OCI-LY7 (cell line): ENCODE measurements at regions not wholly inside any gene's neighbourhood (a gene's known extent, or its start where the extent isn't known, plus 50 kb on each side); places are given as distances from the start of the nearest gene placed in this dataset.

ENCODE experiments used
- BruUV-seq: library from RNA; stranded (reverse); fragments of 400-500 nt; replicated peaks from 2 replicates; lab custom pipeline; 2021; lab: Mats Ljungman, UMichigan
- CTCF ChIA-PET: fragments of 300-600 bp; sonication (Branson Sonifier 250); formaldehyde crosslinking; loops from one replicate; lab custom pipeline; 2022; ENCODE audit warnings: antibody characterized with exemption; ENCODE audit not compliant: unreplicated experiment; lab: Charles Lee
- POLR2A ChIA-PET: fragments of 300-600 bp; sonication (Branson Sonifier 250); formaldehyde crosslinking; loops from one replicate; lab custom pipeline; 2022; ENCODE audit warnings: antibody characterized with exemption; lab: Charles Lee
- DNase-seq: peaks from one replicate; pipeline ENCODE4 v3.0.0-alpha.2; 2015; ENCODE audit warnings: low spot score
- H2AFZ ChIP-seq: fragments of 200-600 bp; sonication (generic), shearing (Covaris generic); 2 replicates; pipeline ENCODE4 v1.6.1; 2014; ENCODE audit warnings: mild to moderate bottlenecking, antibody characterized with exemption, low read length, moderate library complexity
- H3K27ac ChIP-seq: fragments of 200-600 bp; sonication (generic); 2 replicates; pipeline ENCODE4 v1.5.1; 2014; ENCODE audit warnings: mixed run types, low read depth, mild to moderate bottlenecking, moderate library complexity, low read length, inconsistent platforms; ENCODE audit not compliant: poor library complexity, severe bottlenecking
- H3K36me3 ChIP-seq: fragments of 200-600 bp; sonication (generic); 2 replicates; pipeline ENCODE4 v1.6.1; 2014; ENCODE audit warnings: mild to moderate bottlenecking, antibody characterized with exemption, low read length, moderate library complexity, mixed read lengths; ENCODE audit not compliant: insufficient read depth
- H3K4me1 ChIP-seq: fragments of 200-600 bp; sonication (generic); 2 replicates; pipeline ENCODE4 v1.5.1; 2014; ENCODE audit warnings: mild to moderate bottlenecking, low read length; ENCODE audit not compliant: insufficient read depth, poor library complexity, severe bottlenecking
- H3K4me2 ChIP-seq: fragments of 200-600 bp; sonication (generic); 2 replicates; pipeline ENCODE4 v1.6.1; 2014; ENCODE audit warnings: mild to moderate bottlenecking, low read length
- H3K4me3 ChIP-seq: fragments of 200-600 bp; sonication (generic); 2 replicates; pipeline ENCODE4 v1.5.1; 2014; ENCODE audit warnings: mild to moderate bottlenecking, low read depth, low read length; ENCODE audit not compliant: poor library complexity, severe bottlenecking
- H3K79me2 ChIP-seq: fragments of 200-600 bp; sonication (generic); 2 replicates; pipeline ENCODE4 v1.6.1; 2016; ENCODE audit warnings: low read depth, mild to moderate bottlenecking, low read length, moderate library complexity, mixed read lengths; ENCODE audit not compliant: insufficient read depth
- H3K9me2 ChIP-seq: fragments of 200-600 bp; sonication (generic); 2 replicates; pipeline ENCODE4 v1.6.1; 2016; ENCODE audit warnings: mild to moderate bottlenecking, low read length, mixed read lengths; ENCODE audit not compliant: insufficient read depth
- H3K9me3 ChIP-seq: fragments of 200-600 bp; sonication (generic); 2 replicates; pipeline ENCODE4 v1.6.1; 2014; ENCODE audit warnings: mild to moderate bottlenecking, mixed run types, low read length, mixed read lengths
- H4K20me1 ChIP-seq: fragments of 200-600 bp; sonication (generic); 2 replicates; pipeline ENCODE4 v1.6.1; 2014; ENCODE audit warnings: mild to moderate bottlenecking, antibody characterized with exemption, low read length, moderate library complexity, mixed read lengths; ENCODE audit not compliant: insufficient read depth
- EZH2phosphoT487 ChIP-seq: fragments of 200-600 bp; sonication (generic); IDR thresholded peaks from 2 replicates; pipeline ENCODE4 v1.6.1; 2018; ENCODE audit warnings: low read depth, borderline replicate concordance, mild to moderate bottlenecking, mixed run types, antibody characterized with exemption, low read length, moderate library complexity, mixed read lengths
- intact Hi-C: fragments of 100-400 bp; cut with micrococcal nuclease; formaldehyde crosslinking; loops from one replicate; pipeline ENCODE4 v1.10.0; 2022; ENCODE audit not compliant: unreplicated experiment
- TF ChIP-seq, protein P1 (sequence below): fragments of 200-600 bp; sonication (generic); conservative IDR thresholded peaks from 2 replicates; pipeline ENCODE4 v1.5.1; 2014; ENCODE audit warnings: mild to moderate bottlenecking, antibody characterized with exemption, low read length, moderate library complexity, mixed read lengths

DNA sequence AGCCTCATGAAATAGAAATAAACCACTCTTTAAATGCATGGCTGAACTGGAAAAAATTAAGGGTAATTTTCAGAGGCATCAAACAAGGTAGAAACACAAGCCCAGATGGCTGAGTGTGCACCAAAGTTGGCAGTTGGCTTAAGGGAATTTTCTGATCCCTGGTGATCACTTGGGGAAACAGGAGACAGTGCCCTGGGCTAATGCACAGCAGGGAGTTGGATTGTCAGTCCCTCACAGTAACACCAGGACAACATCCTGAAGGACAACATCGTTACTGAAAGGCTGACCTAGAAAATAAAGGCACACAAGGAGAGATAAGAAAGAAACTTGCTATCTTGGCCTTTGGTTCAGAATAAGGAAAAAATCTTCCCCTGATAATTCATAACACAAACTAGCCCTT is 417.0 kb downstream of the SLC4A3 start:
- H3K9me3 ChIP-seq: no peaks in the 10 kb centered on the region
- no TSS peak for BruUV-seq
- POLR2A ChIA-PET: no interaction called here
- H4K20me1 ChIP-seq: no peaks in the 10 kb centered on the region
- H3K4me1 ChIP-seq: no peaks in the 10 kb centered on the region
- no peaks in the 10 kb centered on the region for H3K79me2 ChIP-seq
- no peaks in the 10 kb centered on the region for H3K9me2 ChIP-seq
- no peak for TF ChIP-seq EZH2phosphoT487
- TF ChIP-seq, protein P1, sequence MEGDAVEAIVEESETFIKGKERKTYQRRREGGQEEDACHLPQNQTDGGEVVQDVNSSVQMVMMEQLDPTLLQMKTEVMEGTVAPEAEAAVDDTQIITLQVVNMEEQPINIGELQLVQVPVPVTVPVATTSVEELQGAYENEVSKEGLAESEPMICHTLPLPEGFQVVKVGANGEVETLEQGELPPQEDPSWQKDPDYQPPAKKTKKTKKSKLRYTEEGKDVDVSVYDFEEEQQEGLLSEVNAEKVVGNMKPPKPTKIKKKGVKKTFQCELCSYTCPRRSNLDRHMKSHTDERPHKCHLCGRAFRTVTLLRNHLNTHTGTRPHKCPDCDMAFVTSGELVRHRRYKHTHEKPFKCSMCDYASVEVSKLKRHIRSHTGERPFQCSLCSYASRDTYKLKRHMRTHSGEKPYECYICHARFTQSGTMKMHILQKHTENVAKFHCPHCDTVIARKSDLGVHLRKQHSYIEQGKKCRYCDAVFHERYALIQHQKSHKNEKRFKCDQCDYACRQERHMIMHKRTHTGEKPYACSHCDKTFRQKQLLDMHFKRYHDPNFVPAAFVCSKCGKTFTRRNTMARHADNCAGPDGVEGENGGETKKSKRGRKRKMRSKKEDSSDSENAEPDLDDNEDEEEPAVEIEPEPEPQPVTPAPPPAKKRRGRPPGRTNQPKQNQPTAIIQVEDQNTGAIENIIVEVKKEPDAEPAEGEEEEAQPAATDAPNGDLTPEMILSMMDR: no peak
- H3K4me3 ChIP-seq: no peak overlapping the region
- intact Hi-C loops: no loop called here
- H3K27ac ChIP-seq: no peak overlapping the region
- DNase-seq: no peak
- no peak overlapping the region for H3K4me2 ChIP-seq
- H2AFZ ChIP-seq: no peak overlapping the region
- no peaks in the 10 kb centered on the region for H3K36me3 ChIP-seq
- CTCF ChIA-PET: no interaction called here

GRCh38 chr2:220046507-220046906 is 419.1 kb downstream of the SLC4A3 start:
- Histone ChIP-seq H3K4me1 (no peaks in the 10 kb centered on the region), H3K27ac (no peak overlapping the region), H3K79me2 (no peaks in the 10 kb centered on the region), H3K4me3 (no peak overlapping the region), H3K9me2 (no peaks in the 10 kb centered on the region), H4K20me1 (no peaks in the 10 kb centered on the region), H2AFZ (no peak overlapping the region), H3K4me2 (no peak overlapping the region), H3K9me3 (no peaks in the 10 kb centered on the region), H3K36me3 (no peaks in the 10 kb centered on the region)
- intact Hi-C loops: no loop called here
- ChIA-PET CTCF (no interaction called here), POLR2A (interaction anchor here (1.0 kb wide), 1 partner anchor 28 kb away, joined by 3 read pairs; no protein-coding TSS in a partner anchor)
- no peak for DNase-seq
- BruUV-seq: no TSS peak
- TF ChIP-seq, protein P1: no peak
- no peak for TF ChIP-seq EZH2phosphoT487

GRCh38 chr2:220051716-220052115 is 424.3 kb downstream of the SLC4A3 start:
- POLR2A ChIA-PET: interaction anchor here (1.1 kb wide), 1 partner anchor 12 kb away, joined by 4 read pairs; no protein-coding TSS in a partner anchor
- no peaks in the 10 kb centered on the region for H3K79me2 ChIP-seq
- H3K9me3 ChIP-seq: peaks cover 3% of the 10 kb centered on the region; the same call in 1 of the 2 replicates
- no peak for DNase-seq
- H4K20me1 ChIP-seq: no peaks in the 10 kb centered on the region
- no peaks in the 10 kb centered on the region for H3K4me1 ChIP-seq
- TF ChIP-seq, protein P1: no peak
- TF ChIP-seq EZH2phosphoT487: no peak
- BruUV-seq: no TSS peak
- H3K9me2 ChIP-seq: no peaks in the 10 kb centered on the region
- no peaks in the 10 kb centered on the region for H3K36me3 ChIP-seq
- H3K27ac ChIP-seq: no peak overlapping the region
- no peak overlapping the region for H2AFZ ChIP-seq
- H3K4me2 ChIP-seq: no peak overlapping the region
- intact Hi-C loops: no loop called here
- no peak overlapping the region for H3K4me3 ChIP-seq
- CTCF ChIA-PET: no interaction called here
